Psoas muscle (tissue), 7 donors: ENCODE measurements at regions not wholly inside any gene's neighbourhood (a gene's known extent, or its start where the extent isn't known, plus 50 kb on each side); places are given as distances from the start of the nearest gene placed in this dataset.
"Not testable (repeated sequence)": the region's sequence is repeated elsewhere in the genome, so short reads cannot be mapped to it uniquely, and the experiment has no call there.

ENCODE experiments used
- ATAC-seq, 4 donors: fragments of 200-7000 bp; cut with Tn5 transposase; one replicate each; pipeline ENCODE4 v1.9.1; 2020; ENCODE audit warnings: moderate library complexity in 3 of 4, mild to moderate bottlenecking in 2 of 4
- DNase-seq, 2 donors: peaks; one replicate each; pipeline ENCODE4 v3.0.0-alpha.2; 2020
- H3K27ac ChIP-seq: fragments of 200-600 bp; one replicate; pipeline ENCODE4 v1.8.0; 2022
- H3K27me3 ChIP-seq, 3 donors: fragments of 200-600 bp in 1 of 3; one replicate each; pipeline versions ENCODE4 v1.6.1 to v1.8.0; 2013 to 2022; ENCODE audit warnings: low read length in 2 of 3, mild to moderate bottlenecking in 2 of 3, moderate library complexity in 1 of 3; ENCODE audit not compliant: insufficient read depth in 3 of 3
- H3K36me3 ChIP-seq, 2 donors: fragments of 200-600 bp in 1 of 2; one replicate each; pipeline versions ENCODE4 v1.6.1 to v1.8.0; 2013 to 2022; ENCODE audit warnings: low read depth in 1 of 2, mild to moderate bottlenecking in 1 of 2, moderate library complexity in 1 of 2; ENCODE audit not compliant: insufficient read depth in 1 of 2
- H3K4me1 ChIP-seq: fragments of 200-600 bp; one replicate; pipeline ENCODE4 v1.8.0; 2022
- H3K4me3 ChIP-seq: fragments of 200-600 bp; one replicate; pipeline ENCODE4 v1.8.0; 2022; ENCODE audit warnings: mild to moderate bottlenecking
- H3K9me3 ChIP-seq: fragments of 200-600 bp; one replicate; pipeline ENCODE4 v1.8.0; 2022
- CTCF ChIP-seq: fragments of 200-600 bp; IDR thresholded peaks from one replicate; pipeline ENCODE4 v1.8.0; 2022; ENCODE audit warnings: antibody characterized with exemption
- WGBS, 3 donors: extraction: QIAGEN DNeasy Blood & Tissue Kit; methylation state at CpG; one replicate each; pipeline versions ENCODE4 v1.1.6 to v1.1.7; 2013; 5-methylcytosine and 5-hydroxymethylcytosine counted together
- intact Hi-C, 2 donors: fragments of 100-400 bp; cut with DNase I; formaldehyde crosslinking; loops; one replicate each; pipeline versions ENCODE4 v1.11.0 to v1.14.2; 2022
- donor health status: healthy with polysubstance abuse.
- donor health status: DM: no; HTN: no; CAD: no; lungs with moderate emphysema.
- donor health status: Bipolar disorder and iron deficiency.
- donor health status: healthy.
- donor health status: DM: yes; HTN: yes; CAD: no.
- donor health status: DM: no; HTN: no; CAD: no.
- donor health status: DM: yes; HTN: yes; CAD: no.

- 82 to 86% (median 84%) methylated on average over 6 of the region's 6 CpGs for WGBS, 3 donors
- no peak overlapping the region for H3K4me3 ChIP-seq
- ATAC-seq, result no peak
- H3K27ac ChIP-seq, result no peak overlapping the region
- H3K4me1 ChIP-seq, result no peaks in the 10 kb centered on the region
- DNase-seq, result no peak
- no peak for TF ChIP-seq CTCF
- intact Hi-C loops, result no loop called here
- no peaks in the 10 kb centered on the region for H3K27me3 ChIP-seq
- H3K9me3 ChIP-seq, result no peaks in the 10 kb centered on the region
- no peaks in the 10 kb centered on the region for H3K36me3 ChIP-seq
These were observed 221.4 kb downstream of the OXSM start for GRCh38 chr3:26011276-26011675.

GRCh38 chr3:26012241-26012745 lies 222.4 kb downstream of the OXSM start:
- Histone ChIP-seq H3K4me3 (no peak overlapping the region), H3K9me3 (no peaks in the 10 kb centered on the region), H3K27ac (no peak overlapping the region), H3K27me3 (no peaks in the 10 kb centered on the region), H3K36me3 (no peaks in the 10 kb centered on the region), H3K4me1 (no peaks in the 10 kb centered on the region)
- 93 to 98% (median 97%) methylated on average over 3 of the region's 3 CpGs for WGBS, 3 donors
- TF ChIP-seq CTCF, result no peak
- intact Hi-C loops, result no loop called here
- ATAC-seq, result no peak
- no peak for DNase-seq

- 90 to 93% (median 91%) methylated on average over 5 of the region's 5 CpGs for WGBS, 3 donors
- no peak for TF ChIP-seq CTCF
These were observed 225.9 kb downstream of the OXSM start for GRCh38 chr3:26015752-26016151.

GRCh38 chr3:26018889-26019288 lies 229.0 kb downstream of the OXSM start:
- Histone ChIP-seq H3K36me3 (no peaks in the 10 kb centered on the region), H3K27ac (no peak overlapping the region), H3K27me3 (no peaks in the 10 kb centered on the region), H3K9me3 (no peaks in the 10 kb centered on the region), H3K4me3 (no peak overlapping the region), H3K4me1 (no peaks in the 10 kb centered on the region)
- intact Hi-C loops, result no loop called here
- ATAC-seq, result no peak
- 40 to 67% (median 57%) methylated on average over 1 of the region's 1 CpG for WGBS, 3 donors
- DNase-seq, result no peak
- TF ChIP-seq CTCF, result no peak

More at GRCh38 chr3:26015752-26016151, 225.9 kb downstream of the OXSM start:
- ATAC-seq, result no peak
- Histone ChIP-seq H3K9me3 (no peaks in the 10 kb centered on the region), H3K4me1 (no peaks in the 10 kb centered on the region), H3K4me3 (no peak overlapping the region), H3K27me3 (no peaks in the 10 kb centered on the region), H3K27ac (no peak overlapping the region), H3K36me3 (no peaks in the 10 kb centered on the region)
- intact Hi-C loops, result no loop called here
- no peak for DNase-seq

- H3K4me1 ChIP-seq, intact Hi-C loops, H3K27ac ChIP-seq, H3K36me3 ChIP-seq, H3K4me3 ChIP-seq, H3K27me3 ChIP-seq, ATAC-seq, DNase-seq, H3K9me3 ChIP-seq: not testable (repeated sequence)
- 71 to 79% (median 77%) methylated on average over 3 of the region's 3 CpGs for WGBS, 3 donors
These were observed 234.3 kb downstream of the OXSM start for GRCh38 chr3:26024206-26024605.
